Ovary (tissue), 3 donors: ENCODE measurements at regions not wholly inside any gene's neighbourhood (a gene's known extent, or its start where the extent isn't known, plus 50 kb on each side); places are given as distances from the start of the nearest gene placed in this dataset.

Source experiments
- POLR2A ChIP-seq: fragments of 450-650 bp; IDR thresholded peaks from one replicate; pipeline ENCODE4 v1.6.1; 2017; ENCODE audit warnings: antibody characterized with exemption, mild to moderate bottlenecking, moderate library complexity
- TF ChIP-seq, protein P1 (sequence below), 3 donors: fragments of 450-650 bp in 2 of 3; fragments of 200-600 bp in 1 of 3; IDR thresholded peaks; one replicate each; pipeline versions ENCODE4 v1.5.1 to v1.8.0; 2016 to 2022; ENCODE audit warnings: antibody characterized with exemption in 3 of 3, mild to moderate bottlenecking in 1 of 3
- donor health status: DM: no; HTN: no; CAD: no.

DNA sequence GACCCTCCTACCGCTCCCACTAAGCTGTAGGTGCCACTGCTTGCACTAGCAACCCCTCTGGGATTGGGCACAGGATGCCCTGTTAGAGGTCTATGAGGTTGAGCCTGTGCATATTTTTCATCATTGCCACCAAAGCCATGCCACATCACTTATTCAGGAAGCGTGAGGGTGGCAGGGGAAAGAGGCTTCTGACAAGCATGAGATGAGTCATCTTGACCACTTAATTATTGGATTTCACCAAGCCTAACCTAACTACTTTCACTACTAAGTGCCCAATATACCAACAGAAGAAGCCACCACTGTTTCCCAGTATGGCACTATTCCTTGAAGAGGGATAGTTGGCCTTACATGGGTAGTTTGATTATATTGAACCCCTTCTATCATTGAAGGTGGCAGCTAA lies 181.3 kb upstream of the EPHA4 start:
- no peak for TF ChIP-seq POLR2A
- TF ChIP-seq, protein P1, sequence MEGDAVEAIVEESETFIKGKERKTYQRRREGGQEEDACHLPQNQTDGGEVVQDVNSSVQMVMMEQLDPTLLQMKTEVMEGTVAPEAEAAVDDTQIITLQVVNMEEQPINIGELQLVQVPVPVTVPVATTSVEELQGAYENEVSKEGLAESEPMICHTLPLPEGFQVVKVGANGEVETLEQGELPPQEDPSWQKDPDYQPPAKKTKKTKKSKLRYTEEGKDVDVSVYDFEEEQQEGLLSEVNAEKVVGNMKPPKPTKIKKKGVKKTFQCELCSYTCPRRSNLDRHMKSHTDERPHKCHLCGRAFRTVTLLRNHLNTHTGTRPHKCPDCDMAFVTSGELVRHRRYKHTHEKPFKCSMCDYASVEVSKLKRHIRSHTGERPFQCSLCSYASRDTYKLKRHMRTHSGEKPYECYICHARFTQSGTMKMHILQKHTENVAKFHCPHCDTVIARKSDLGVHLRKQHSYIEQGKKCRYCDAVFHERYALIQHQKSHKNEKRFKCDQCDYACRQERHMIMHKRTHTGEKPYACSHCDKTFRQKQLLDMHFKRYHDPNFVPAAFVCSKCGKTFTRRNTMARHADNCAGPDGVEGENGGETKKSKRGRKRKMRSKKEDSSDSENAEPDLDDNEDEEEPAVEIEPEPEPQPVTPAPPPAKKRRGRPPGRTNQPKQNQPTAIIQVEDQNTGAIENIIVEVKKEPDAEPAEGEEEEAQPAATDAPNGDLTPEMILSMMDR (IDR thresholded peaks at IDR 0.05), result no peak
